ENCODE measurements at regions not wholly inside any gene's neighbourhood (a gene's known extent, or its start where the extent isn't known, plus 50 kb on each side); places are given as distances from the start of the nearest gene placed in this dataset.
"Not testable (repeated sequence)": the region's sequence is repeated elsewhere in the genome, so short reads cannot be mapped to it uniquely, and the experiment has no call there.

DNA sequence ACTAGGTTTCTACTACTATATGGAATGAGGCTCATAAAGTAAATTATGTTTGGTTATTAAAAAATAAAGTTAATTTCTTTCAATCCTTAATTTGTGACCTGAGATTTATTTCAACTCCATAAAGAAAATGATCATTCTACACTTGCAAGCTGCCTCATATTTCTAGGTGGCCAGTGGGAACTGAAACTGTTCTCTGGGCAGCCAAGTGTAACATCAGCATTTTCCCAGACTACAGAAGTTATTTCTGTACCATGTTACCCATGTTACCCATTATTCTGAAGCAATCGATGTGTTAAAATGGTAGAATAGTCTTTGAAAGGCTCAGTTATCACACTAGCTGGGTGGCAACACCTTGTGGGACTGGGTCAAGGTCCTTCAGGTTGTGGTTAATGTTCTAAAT, 139.3 kb upstream of the FBXO11 start:
- no peak for DNase-seq

- DNase-seq: no peak
Measured at GRCh38 chr2:48048476-48049171, 142.3 kb upstream of the FBXO11 start.

DNA sequence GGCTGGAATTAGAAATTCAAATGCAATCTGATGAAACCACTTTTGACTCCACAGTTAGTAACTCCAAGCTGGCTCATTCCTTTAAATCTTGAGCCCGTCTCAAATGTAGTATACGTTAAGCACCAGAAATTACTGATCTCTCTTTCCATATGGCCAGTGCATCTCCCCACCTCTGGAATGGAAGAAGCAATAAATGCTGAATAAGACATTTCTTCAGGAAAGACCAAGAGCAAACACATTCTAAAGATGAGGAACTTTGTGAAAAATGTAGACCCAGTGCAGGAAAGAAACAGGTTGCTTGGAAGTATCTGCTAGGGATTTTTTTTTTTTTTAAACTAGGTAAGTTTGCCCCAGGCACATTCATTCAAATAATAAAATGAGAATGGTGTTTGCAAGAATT, 143.1 kb upstream of the FBXO11 start:
- no peak for DNase-seq

- no peak for DNase-seq
Measured at GRCh38 chr2:48050711-48051110, 144.4 kb upstream of the FBXO11 start.

- no peak for DNase-seq
Measured at GRCh38 chr2:48059975-48060374, 153.7 kb upstream of the FBXO11 start.

- DNase-seq: not testable (repeated sequence)
Measured at GRCh38 chr2:48061656-48062055, 155.4 kb upstream of the FBXO11 start.

- no peak for DNase-seq
Measured at GRCh38 chr2:48065096-48065495, 158.8 kb upstream of the FBXO11 start.

DNA sequence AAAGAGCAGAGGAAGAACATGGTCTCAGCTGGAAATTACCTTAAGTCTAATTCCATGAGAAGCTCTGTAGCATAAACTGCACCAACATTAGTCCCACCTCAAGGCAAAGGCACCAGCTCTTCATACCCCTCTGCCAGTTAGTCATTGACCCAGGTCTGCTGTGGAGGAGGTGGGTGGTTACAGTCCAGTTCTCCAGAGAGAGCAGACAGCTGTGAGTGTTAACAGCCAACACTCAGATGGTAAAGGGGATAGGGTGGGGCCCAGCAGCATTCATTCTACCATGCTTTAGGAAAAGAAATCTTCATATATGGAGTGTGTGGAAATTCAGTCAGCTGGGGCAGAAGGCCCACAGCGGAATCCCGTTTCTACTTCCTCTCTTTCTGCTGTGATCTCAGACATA, 159.7 kb upstream of the FBXO11 start:
- DNase-seq: no peak

- DNase-seq: no peak
Measured at GRCh38 chr2:48069769-48070168, 163.5 kb upstream of the FBXO11 start.

- DNase-seq: peak; percentile 11
Measured at GRCh38 chr2:48070415-48070814, 164.1 kb upstream of the FBXO11 start.

- no peak for DNase-seq
Measured at GRCh38 chr2:48072583-48072982, 166.3 kb upstream of the FBXO11 start.

- no peak for DNase-seq
Measured at GRCh38 chr2:48075631-48076030, 169.3 kb upstream of the FBXO11 start.

DNA sequence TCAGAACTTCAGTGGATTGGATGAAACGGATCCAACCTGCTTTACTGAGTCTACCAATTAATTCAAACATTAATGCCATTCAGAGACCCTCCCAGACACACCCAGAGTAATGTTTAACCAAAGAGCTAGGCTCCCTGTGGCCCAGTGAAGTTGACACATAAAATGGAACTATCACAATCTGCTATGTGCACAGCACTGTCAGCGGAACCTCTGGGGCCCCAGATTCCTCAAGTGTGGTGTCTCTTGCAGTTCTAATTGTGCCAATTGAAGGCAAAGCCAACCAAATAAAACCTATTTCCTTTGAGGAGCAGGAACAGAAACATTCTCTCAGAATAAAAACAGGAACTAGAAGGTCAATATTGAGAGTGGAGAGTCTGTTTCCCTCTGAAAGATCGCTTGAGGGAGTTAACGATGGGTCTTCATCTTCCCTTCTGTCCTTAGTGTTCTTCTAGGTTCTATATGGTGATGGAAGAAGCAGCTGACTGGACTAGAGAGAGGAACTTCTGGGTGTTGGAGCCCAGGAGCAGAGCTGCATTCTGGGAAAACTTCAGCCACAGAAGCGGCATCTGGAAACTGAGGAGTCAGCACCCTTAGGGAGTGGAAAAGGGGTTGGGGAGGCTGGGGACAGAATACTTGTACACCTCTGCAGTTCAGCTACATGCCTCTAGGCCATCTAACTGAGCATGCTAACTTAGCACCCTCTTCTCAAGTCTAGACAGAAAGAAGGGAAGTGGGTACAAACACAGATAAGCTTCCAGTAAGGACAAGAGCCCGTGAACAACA, 174.4 kb upstream of the FBXO11 start:
- DNase-seq: no peak

GRCh38 chr2:48081317-48081628, 175.0 kb upstream of the FBXO11 start:
- no peak for DNase-seq

DNA sequence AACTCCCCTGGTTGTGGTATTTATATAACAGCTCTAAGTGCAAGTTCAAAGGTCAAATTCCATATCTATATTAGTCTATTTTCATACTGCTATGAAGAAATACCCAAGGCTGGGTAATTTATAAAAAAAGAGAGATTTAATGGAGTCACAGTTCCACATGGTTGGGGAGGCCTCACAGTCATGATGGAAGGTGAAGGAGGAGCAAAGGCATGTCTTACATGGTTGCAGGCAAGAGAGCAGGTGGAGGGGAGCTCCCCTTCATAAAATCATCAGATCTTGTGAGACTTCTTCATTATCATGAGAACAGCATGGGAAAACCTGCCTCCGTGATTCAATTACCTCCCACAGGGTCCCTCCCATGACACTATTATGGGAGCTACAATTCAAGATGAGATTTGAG, 179.6 kb upstream of the FBXO11 start:
- no peak for DNase-seq

DNA sequence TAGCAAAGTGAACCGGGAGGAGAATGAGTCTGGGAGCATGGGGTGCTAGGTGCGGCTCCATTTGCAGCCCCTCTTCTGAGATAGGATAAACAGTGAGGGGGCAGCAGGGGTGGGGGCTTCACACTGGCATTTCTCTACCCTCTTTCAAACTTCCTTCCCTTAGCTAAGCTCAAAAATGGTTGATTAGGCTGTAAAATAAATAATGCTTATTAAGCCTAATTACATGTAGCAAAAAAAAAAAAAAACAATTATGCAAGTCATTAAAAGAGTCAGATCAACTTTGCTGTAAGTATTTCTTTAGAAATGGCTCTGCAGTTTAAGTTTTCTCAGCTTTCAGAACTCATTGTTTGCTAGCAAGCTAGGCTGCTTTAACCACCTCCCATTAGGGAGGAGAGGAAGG, 182.7 kb upstream of the FBXO11 start:
- DNase-seq: no peak

DNA sequence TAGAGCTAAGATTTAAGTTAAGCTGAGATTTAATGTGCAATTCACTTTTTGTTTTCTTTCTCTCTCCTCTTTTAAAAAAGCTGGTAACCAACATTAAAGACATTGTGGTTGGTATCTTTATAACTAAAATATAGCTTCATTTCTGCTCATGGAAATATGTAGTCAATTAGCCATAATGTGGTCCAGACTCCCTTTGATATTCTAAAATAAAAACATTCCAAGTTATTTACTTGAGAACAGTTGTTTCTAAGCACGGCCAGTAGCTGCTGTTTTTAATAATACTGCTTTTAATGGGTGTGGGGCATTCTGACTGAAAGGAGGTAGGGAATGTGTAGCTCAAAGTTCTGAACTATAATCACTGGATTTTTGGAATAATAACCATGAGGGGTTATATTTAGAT, 183.3 kb upstream of the FBXO11 start:
- DNase-seq: no peak

DNA sequence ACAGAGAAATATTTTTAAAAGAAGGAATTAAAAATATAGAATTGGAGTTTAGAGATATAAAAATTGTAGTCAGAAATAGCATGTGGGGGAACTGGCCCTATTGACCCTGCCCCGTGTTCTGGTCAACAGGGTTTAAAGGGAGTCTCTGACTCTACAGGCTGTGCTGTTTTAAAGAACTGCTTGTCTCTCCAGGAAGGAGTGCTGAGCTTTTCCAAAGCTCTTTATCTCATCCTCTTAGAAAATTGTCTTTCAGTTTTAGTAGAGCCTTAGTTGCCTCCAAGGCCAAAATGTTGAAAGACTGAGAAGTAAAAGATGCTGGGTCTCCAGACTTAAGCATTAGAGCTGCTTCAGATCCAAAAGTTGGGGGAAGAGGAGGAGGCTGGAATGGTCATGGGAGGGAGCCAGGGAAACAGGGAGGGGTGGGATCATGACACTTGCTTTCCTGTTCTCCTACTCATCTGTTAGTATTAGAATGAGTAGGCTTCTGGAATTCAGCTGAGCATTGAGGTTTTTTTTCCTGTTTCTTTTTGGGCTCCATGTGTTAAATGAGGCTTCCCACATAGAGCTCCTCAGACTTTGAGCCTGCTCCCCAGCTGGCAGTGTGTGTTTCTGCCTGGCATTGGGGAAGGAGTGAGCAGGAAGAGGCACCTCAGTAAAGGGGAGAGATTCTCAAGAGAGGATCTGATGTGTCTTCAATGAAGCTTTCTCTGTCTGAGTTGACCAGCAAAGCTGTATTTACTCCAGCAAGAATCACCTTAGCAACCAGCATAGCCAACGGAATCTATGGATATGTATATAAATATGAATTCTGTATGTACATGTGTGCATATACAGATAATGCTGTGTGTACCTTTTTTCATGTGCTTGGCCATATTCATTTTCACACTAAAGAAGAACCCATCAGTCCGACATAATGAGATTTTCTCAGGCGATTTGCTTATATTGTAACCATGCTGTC, 186.8 kb upstream of the FBXO11 start:
- DNase-seq: no peak

GRCh38 chr2:48096765-48097164, 190.5 kb upstream of the FBXO11 start:
- not testable (repeated sequence) for DNase-seq

DNA sequence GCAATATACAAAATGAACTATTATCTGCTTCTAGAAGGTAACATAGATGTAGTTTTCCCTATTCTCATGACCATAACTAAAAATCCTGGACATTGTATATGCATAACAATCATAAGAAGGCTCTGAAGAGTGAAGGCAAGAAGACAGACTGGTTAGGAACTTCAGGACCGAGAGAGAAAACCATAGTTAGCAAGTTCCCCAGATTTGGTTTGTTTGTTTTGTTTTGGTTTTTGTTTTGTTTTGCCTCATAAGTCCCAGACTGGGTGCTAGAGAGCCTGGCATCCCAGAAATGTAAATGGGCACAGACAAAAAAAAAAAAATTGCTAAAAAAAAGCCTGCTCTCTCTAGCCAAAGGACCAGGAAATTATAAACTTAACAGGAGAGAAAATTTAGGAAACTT, 192.2 kb upstream of the FBXO11 start:
- no peak for DNase-seq

- DNase-seq: no peak
Measured at GRCh38 chr2:48104418-48104817, 198.1 kb upstream of the FBXO11 start.

- no peak for DNase-seq
Measured at GRCh38 chr2:48105848-48106247, 199.6 kb upstream of the FBXO11 start.

DNA sequence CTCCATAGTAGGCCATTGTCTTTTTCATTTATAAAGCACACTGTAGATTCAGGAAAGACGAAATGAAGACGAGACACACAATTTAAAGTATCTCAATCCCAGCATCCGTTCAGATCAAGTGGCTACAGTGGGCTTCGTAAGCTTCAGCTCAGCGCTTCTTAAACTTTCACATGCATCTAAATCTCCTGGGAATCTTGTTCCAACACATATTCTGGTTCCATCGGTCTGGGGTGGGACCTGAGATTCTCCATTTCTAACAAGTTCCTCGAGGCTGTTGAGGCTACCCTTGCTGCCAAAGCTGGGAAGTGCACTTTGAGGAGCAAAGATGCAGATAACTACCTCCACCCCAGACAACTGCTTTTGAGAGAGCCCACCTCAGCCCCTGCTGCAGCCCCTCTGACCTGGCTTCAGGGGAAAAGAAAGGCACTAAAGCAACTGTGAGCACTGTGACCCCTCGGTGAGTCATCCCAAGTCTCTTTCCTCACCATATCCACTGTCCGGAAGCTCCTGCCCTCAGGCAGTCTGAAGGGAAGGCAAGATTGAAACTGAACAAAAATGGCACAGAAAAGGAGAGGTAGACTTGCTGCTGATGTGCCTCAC, 201.1 kb upstream of the FBXO11 start:
- no peak for DNase-seq

Data from NCI-H2227 treated with DMSO at 0.1 percent for 48 hours (cell line).